Trophoblast cell (in vitro differentiated cells and primary cell): ENCODE measurements at regions not wholly inside any gene's neighbourhood (a gene's known extent, or its start where the extent isn't known, plus 50 kb on each side); places are given as distances from the start of the nearest gene placed in this dataset.
A peak's percentile ranks its signal among the peaks of the same experiment; 100 is the strongest.

Experiments used
- DNase-seq, 2 donors: peaks; one replicate each; pipeline ENCODE4 v3.0.0-alpha.2; 2016
- H2AFZ ChIP-seq: 2 replicates; pipeline ENCODE4 v1.6.1; 2013; ENCODE audit warnings: low read length, moderate library complexity, mild to moderate bottlenecking; ENCODE audit not compliant: insufficient read depth, poor library complexity
- H2AK5ac ChIP-seq: 2 replicates; pipeline ENCODE4 v1.6.1; 2013; ENCODE audit warnings: mild to moderate bottlenecking, low read length
- H2BK120ac ChIP-seq: 2 replicates; pipeline ENCODE4 v1.6.1; 2013; ENCODE audit warnings: low read length, mild to moderate bottlenecking, moderate library complexity; ENCODE audit not compliant: insufficient read depth, poor library complexity
- H2BK12ac ChIP-seq: 2 replicates; pipeline ENCODE4 v1.6.1; 2013; ENCODE audit warnings: mild to moderate bottlenecking, low read length, moderate library complexity
- H2BK5ac ChIP-seq: 2 replicates; pipeline ENCODE4 v1.6.1; 2013; ENCODE audit warnings: low read length, low read depth, moderate library complexity, mild to moderate bottlenecking; ENCODE audit not compliant: poor library complexity
- H3K14ac ChIP-seq: 2 replicates; pipeline ENCODE4 v1.6.1; 2013; ENCODE audit warnings: mild to moderate bottlenecking, low read length
- H3K18ac ChIP-seq: 2 replicates; pipeline ENCODE4 v1.6.1; 2013; ENCODE audit warnings: mild to moderate bottlenecking, low read length
- H3K23ac ChIP-seq: 2 replicates; pipeline ENCODE4 v1.6.1; 2013; ENCODE audit warnings: low read length
- H3K27ac ChIP-seq: 2 replicates; pipeline ENCODE4 v1.5.1; 2013; ENCODE audit warnings: low read depth, mild to moderate bottlenecking, inconsistent platforms, low read length, moderate library complexity
- H3K27me3 ChIP-seq: 2 replicates; pipeline ENCODE4 v1.6.1; 2013; ENCODE audit warnings: inconsistent platforms, mild to moderate bottlenecking, low read length, moderate library complexity; ENCODE audit not compliant: insufficient read depth
- H3K36me3 ChIP-seq, 2 experiments: 1 replicate in 1 of 2; 2 replicates in 1 of 2; pipeline ENCODE4 v1.6.1; 2013; ENCODE audit warnings: low read length in 2 of 2, mild to moderate bottlenecking in 2 of 2, moderate library complexity in 1 of 2; ENCODE audit not compliant: insufficient read depth in 2 of 2, control insufficient read depth in 1 of 2
- H3K4ac ChIP-seq: 2 replicates; pipeline ENCODE4 v1.6.1; 2013; ENCODE audit warnings: low read depth, mild to moderate bottlenecking, low read length, moderate library complexity
- H3K4me1 ChIP-seq, 2 experiments: 1 replicate in 1 of 2; 2 replicates in 1 of 2; pipeline ENCODE4 v1.6.1; 2013; ENCODE audit warnings: low read length in 2 of 2, mild to moderate bottlenecking in 2 of 2, moderate library complexity in 1 of 2; ENCODE audit not compliant: insufficient read depth in 2 of 2, control insufficient read depth in 1 of 2
- H3K4me2 ChIP-seq: 2 replicates; pipeline ENCODE4 v1.6.1; 2013; ENCODE audit warnings: inconsistent platforms, mild to moderate bottlenecking, low read length, moderate library complexity
- H3K4me3 ChIP-seq: 2 replicates; pipeline ENCODE4 v1.5.1; 2013; ENCODE audit warnings: mild to moderate bottlenecking, low read depth, low read length, inconsistent platforms
- H3K79me1 ChIP-seq: one replicate; pipeline ENCODE4 v1.6.1; 2013; ENCODE audit warnings: low read length
- H3K79me2 ChIP-seq: 2 replicates; pipeline ENCODE4 v1.6.1; 2013; ENCODE audit warnings: low read length, mild to moderate bottlenecking; ENCODE audit not compliant: control insufficient read depth, insufficient read depth, poor library complexity
- H3K9ac ChIP-seq: 2 replicates; pipeline ENCODE4 v1.6.1; 2013; ENCODE audit warnings: mild to moderate bottlenecking, low read length
- H3K9me3 ChIP-seq: 2 replicates; pipeline ENCODE4 v1.6.1; 2013; ENCODE audit warnings: low read depth, mild to moderate bottlenecking, control low read depth, inconsistent platforms, low read length; ENCODE audit not compliant: insufficient read depth
- H4K12ac ChIP-seq: 2 replicates; pipeline ENCODE4 v1.6.1; 2013; ENCODE audit warnings: low read depth, mild to moderate bottlenecking, low read length, moderate library complexity
- H4K8ac ChIP-seq: 2 replicates; pipeline ENCODE4 v1.6.1; 2013; ENCODE audit warnings: low read depth, mild to moderate bottlenecking, low read length, moderate library complexity
- H4K91ac ChIP-seq: one replicate; pipeline ENCODE4 v1.6.1; 2013; ENCODE audit warnings: low read depth, mild to moderate bottlenecking, low read length, moderate library complexity
- WGBS: extraction: QIAGEN DNeasy Blood & Tissue Kit; methylation state at CpG from one replicate; pipeline ENCODE4 v1.1.7; 2013; ENCODE audit warnings: missing lambda C conversion rate; ENCODE audit not compliant: insufficient read length, insufficient coverage; ENCODE audit errors: extremely low coverage; 5-methylcytosine and 5-hydroxymethylcytosine counted together

- H3K27me3 ChIP-seq: peaks cover 8% of the 10 kb centered on the region
- H3K4me2 ChIP-seq: no peak overlapping the region
- no peak overlapping the region for H3K4me3 ChIP-seq
- H3K23ac ChIP-seq: no peak overlapping the region
- H2BK120ac ChIP-seq: no peak overlapping the region
- H3K79me1 ChIP-seq: no peaks in the 10 kb centered on the region
- no peak overlapping the region for H3K4ac ChIP-seq
- H2BK12ac ChIP-seq: no peak overlapping the region
- H3K36me3 ChIP-seq: no peaks in the 10 kb centered on the region
- no peak overlapping the region for H2BK5ac ChIP-seq
- no peak overlapping the region for H3K27ac ChIP-seq
- no peaks in the 10 kb centered on the region for H3K79me2 ChIP-seq
- peaks cover 2% of the 10 kb centered on the region for H3K9me3 ChIP-seq
- H3K14ac ChIP-seq: no peak overlapping the region
- DNase-seq: no peak
- no peak overlapping the region for H4K91ac ChIP-seq
- no peak overlapping the region for H3K18ac ChIP-seq
- H4K8ac ChIP-seq: no peak overlapping the region
- H2AFZ ChIP-seq: no peak overlapping the region
- WGBS: no CpG with 5 or more reads among the region's 2 CpGs
- H2AK5ac ChIP-seq: no peak overlapping the region
- no peak overlapping the region for H4K12ac ChIP-seq
- no peak overlapping the region for H3K9ac ChIP-seq
- peaks cover 2 to 3% of the 10 kb centered on the region in 2 experiments for H3K4me1 ChIP-seq
Measured at GRCh38 chr9:84137968-84138367, 157.4 kb downstream of the RMI1 start.

GRCh38 chr9:84138541-84138940 is 157.9 kb downstream of the RMI1 start:
- Histone ChIP-seq H2AK5ac (no peak overlapping the region), H4K12ac (no peak overlapping the region), H3K4me3 (no peak overlapping the region), H3K4ac (no peak overlapping the region), H3K9ac (no peak overlapping the region), H2AFZ (no peak overlapping the region), H4K8ac (no peak overlapping the region), H3K36me3 (no peaks in the 10 kb centered on the region), H3K9me3 (peaks cover 2% of the 10 kb centered on the region), H3K23ac (no peak overlapping the region), H3K18ac (no peak overlapping the region), H3K4me1 (peaks cover 2 to 3% of the 10 kb centered on the region in 2 experiments), H4K91ac (no peak overlapping the region), H3K4me2 (no peak overlapping the region), H3K14ac (no peak overlapping the region), H2BK5ac (no peak overlapping the region), H2BK12ac (no peak overlapping the region), H2BK120ac (no peak overlapping the region), H3K27me3 (peaks cover 8% of the 10 kb centered on the region), H3K79me1 (no peaks in the 10 kb centered on the region), H3K79me2 (no peaks in the 10 kb centered on the region), H3K27ac (no peak overlapping the region)
- DNase-seq: no peak
- WGBS: no CpG with 5 or more reads among the region's 4 CpGs

- H3K9ac ChIP-seq: no peak overlapping the region
- peaks cover 2 to 3% of the 10 kb centered on the region in 2 experiments for H3K4me1 ChIP-seq
- no peak overlapping the region for H3K4me3 ChIP-seq
- no peak overlapping the region for H2AFZ ChIP-seq
- H3K14ac ChIP-seq: no peak overlapping the region
- H3K79me2 ChIP-seq: no peaks in the 10 kb centered on the region
- peaks cover 2% of the 10 kb centered on the region for H3K9me3 ChIP-seq
- H2AK5ac ChIP-seq: no peak overlapping the region
- no peak overlapping the region for H2BK5ac ChIP-seq
- H3K27ac ChIP-seq: no peak overlapping the region
- no peak overlapping the region for H2BK12ac ChIP-seq
- peaks cover 8% of the 10 kb centered on the region for H3K27me3 ChIP-seq
- H3K36me3 ChIP-seq: no peaks in the 10 kb centered on the region
- H4K91ac ChIP-seq: no peak overlapping the region
- no peak overlapping the region for H3K18ac ChIP-seq
- H4K8ac ChIP-seq: no peak overlapping the region
- no peak overlapping the region for H3K23ac ChIP-seq
- DNase-seq: no peak
- no peak overlapping the region for H2BK120ac ChIP-seq
- no peak overlapping the region for H3K4me2 ChIP-seq
- no peaks in the 10 kb centered on the region for H3K79me1 ChIP-seq
- H3K4ac ChIP-seq: no peak overlapping the region
- WGBS: no CpG with 5 or more reads among the region's 11 CpGs
- H4K12ac ChIP-seq: no peak overlapping the region
Measured at GRCh38 chr9:84139296-84140070, 158.9 kb downstream of the RMI1 start.

- no peak overlapping the region for H3K27ac ChIP-seq
- H3K9me3 ChIP-seq: peaks cover 2% of the 10 kb centered on the region
- H3K4me3 ChIP-seq: no peak overlapping the region
- DNase-seq: peak in 1 of 2 donors; percentile 42
- no peak overlapping the region for H2BK120ac ChIP-seq
- H3K79me1 ChIP-seq: no peaks in the 10 kb centered on the region
- no peak overlapping the region for H3K4ac ChIP-seq
- H3K4me2 ChIP-seq: peak overlapping the region; percentile 41
- no peak overlapping the region for H4K91ac ChIP-seq
- H3K23ac ChIP-seq: no peak overlapping the region
- H3K36me3 ChIP-seq: no peaks in the 10 kb centered on the region
- H3K79me2 ChIP-seq: no peaks in the 10 kb centered on the region
- H3K4me1 ChIP-seq: peaks cover 2 to 3% of the 10 kb centered on the region in 2 experiments
- H3K9ac ChIP-seq: no peak overlapping the region
- H4K12ac ChIP-seq: no peak overlapping the region
- H3K18ac ChIP-seq: no peak overlapping the region
- H3K27me3 ChIP-seq: peaks cover 8% of the 10 kb centered on the region
- no peak overlapping the region for H4K8ac ChIP-seq
- H2AFZ ChIP-seq: no peak overlapping the region
- no peak overlapping the region for H2BK5ac ChIP-seq
- no CpG with 5 or more reads among the region's 41 CpGs for WGBS
- no peak overlapping the region for H2BK12ac ChIP-seq
- no peak overlapping the region for H2AK5ac ChIP-seq
- H3K14ac ChIP-seq: no peak overlapping the region
Measured at GRCh38 chr9:84140535-84141101, 160.0 kb downstream of the RMI1 start.
